ENCODE measurements at regions not wholly inside any gene's neighbourhood (a gene's known extent, or its start where the extent isn't known, plus 50 kb on each side); places are given as distances from the start of the nearest gene placed in this dataset.

DNA sequence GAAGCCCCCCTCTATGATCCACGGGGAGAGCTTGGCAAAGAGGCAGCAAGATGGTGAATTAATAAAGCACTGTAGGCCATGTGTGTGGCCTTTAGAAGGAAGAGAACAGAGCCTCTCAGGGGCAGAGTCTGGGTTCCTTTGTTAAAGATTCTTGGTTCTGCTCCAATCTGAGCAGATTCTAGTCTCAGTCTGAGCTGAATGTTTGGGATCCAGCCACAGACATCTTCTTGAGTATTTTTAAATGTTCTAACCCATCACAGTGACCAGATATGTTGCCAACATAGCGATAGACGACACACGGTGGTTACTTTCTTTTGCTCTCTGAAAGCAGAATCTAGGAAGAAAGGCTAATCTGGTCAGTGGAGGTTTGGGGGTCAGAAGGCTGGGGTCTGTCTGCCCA, 147.5 kb upstream of the GPR12 start:
- Histone ChIP-seq H3K36me3 (ENCODE audit: control insufficient read depth in 5 of 5, insufficient read depth in 5 of 5, low read length in 5 of 5) (no peaks in the 10 kb centered on the region), H3K27me3 (ENCODE audit: control insufficient read depth in 5 of 5, insufficient read depth in 4 of 5, low read length in 5 of 5) (peaks cover 0 to 20% (median 2%) of the 10 kb centered on the region in 5 donors), H3K9me3 (ENCODE audit: control insufficient read depth in 5 of 5, low read length in 5 of 5) (no peaks in the 10 kb centered on the region), H3K27ac (ENCODE audit: low read depth, low read length) (no peak overlapping the region), H3K4me3 (ENCODE audit: low read depth in 1 of 5, low read length in 5 of 5) (no peak overlapping the region), H3K4me1 (ENCODE audit: control insufficient read depth in 5 of 5, insufficient read depth in 5 of 5, low read length in 5 of 5) (no peaks in the 10 kb centered on the region), H3K9ac (ENCODE audit: low read length in 5 of 5) (no peak overlapping the region)

DNA sequence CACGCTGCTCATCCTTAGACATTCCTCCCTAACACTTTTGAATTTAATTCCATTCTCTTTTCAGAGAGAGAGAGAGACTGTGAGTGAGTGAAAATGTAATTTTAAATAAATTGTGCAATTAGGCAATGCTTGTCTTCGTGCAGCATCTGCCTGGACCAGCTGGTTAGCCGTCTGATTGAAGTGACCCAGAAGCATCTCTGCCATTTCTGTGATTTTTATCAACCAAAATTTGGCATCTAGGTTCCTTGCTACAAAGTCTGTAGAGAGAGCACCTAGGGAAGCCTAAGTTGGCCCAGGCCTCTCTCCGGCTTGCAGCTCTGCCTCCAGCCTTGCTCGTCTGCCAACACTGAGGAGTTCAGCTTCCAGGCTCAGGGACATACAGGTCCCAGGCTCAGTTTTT, 138.6 kb upstream of the GPR12 start:
- H3K27me3 ChIP-seq (ENCODE audit: control insufficient read depth in 5 of 5, insufficient read depth in 4 of 5, low read length in 5 of 5) = peaks cover 9 to 23% (median 18%) of the 10 kb centered on the region in 5 donors
- no peak overlapping the region for H3K4me3 ChIP-seq (ENCODE audit: low read depth in 1 of 5, low read length in 5 of 5)
- no peak overlapping the region for H3K27ac ChIP-seq (ENCODE audit: low read depth, low read length)
- H3K9me3 ChIP-seq (ENCODE audit: control insufficient read depth in 5 of 5, low read length in 5 of 5) = no peaks in the 10 kb centered on the region
- no peaks in the 10 kb centered on the region for H3K4me1 ChIP-seq (ENCODE audit: control insufficient read depth in 5 of 5, insufficient read depth in 5 of 5, low read length in 5 of 5)
- no peak overlapping the region for H3K9ac ChIP-seq (ENCODE audit: low read length in 5 of 5)
- no peaks in the 10 kb centered on the region for H3K36me3 ChIP-seq (ENCODE audit: control insufficient read depth in 5 of 5, insufficient read depth in 5 of 5, low read length in 5 of 5)

DNA sequence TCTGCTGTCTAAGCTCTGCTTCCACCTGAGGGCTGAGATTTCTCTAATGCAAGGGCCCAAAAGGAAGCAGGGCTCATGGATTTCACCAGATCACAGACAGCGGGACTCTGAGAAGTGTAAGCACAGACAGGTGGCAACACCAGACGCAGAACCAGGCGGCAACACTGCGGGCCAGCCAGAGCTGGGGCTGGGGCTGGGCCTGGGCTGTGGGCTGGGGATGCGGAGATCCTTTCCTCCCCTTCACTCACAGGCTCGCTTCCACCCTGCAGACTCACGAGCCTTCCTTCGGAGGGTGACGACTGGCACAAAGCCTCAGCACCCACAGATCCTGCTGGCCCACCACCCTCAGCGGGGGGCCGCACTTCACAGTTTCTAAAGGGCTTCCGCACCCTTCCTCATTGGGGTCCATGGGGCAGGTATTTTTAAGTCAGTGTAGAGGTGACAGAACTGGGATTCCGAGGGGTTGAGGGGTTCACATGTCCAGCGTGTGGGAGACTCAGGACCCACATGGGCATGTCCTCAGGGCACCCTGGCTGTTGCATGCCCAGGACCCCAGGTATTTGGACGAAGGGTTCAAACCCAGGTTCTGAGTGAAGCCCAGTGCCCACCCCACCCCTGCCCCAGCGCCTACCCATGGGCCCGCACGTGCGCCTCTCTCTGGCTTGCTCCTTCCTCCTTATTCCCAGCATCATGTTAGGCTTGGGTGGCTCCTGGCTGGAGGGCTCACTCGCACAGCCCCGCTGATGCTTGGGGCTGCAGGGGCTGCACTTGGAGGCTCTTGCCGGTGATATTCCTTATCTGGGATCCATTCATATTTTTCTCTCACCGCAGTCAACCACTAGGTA, 137.3 kb upstream of the GPR12 start:
- Histone ChIP-seq H3K27ac (ENCODE audit: low read depth, low read length) (no peak overlapping the region), H3K27me3 (ENCODE audit: control insufficient read depth in 5 of 5, insufficient read depth in 4 of 5, low read length in 5 of 5) (peaks cover 9 to 23% (median 18%) of the 10 kb centered on the region in 5 donors), H3K9me3 (ENCODE audit: control insufficient read depth in 5 of 5, low read length in 5 of 5) (no peaks in the 10 kb centered on the region), H3K36me3 (ENCODE audit: control insufficient read depth in 5 of 5, insufficient read depth in 5 of 5, low read length in 5 of 5) (no peaks in the 10 kb centered on the region), H3K9ac (ENCODE audit: low read length in 5 of 5) (no peak overlapping the region), H3K4me3 (ENCODE audit: low read depth in 1 of 5, low read length in 5 of 5) (no peak overlapping the region), H3K4me1 (ENCODE audit: control insufficient read depth in 5 of 5, insufficient read depth in 5 of 5, low read length in 5 of 5) (no peaks in the 10 kb centered on the region)

DNA sequence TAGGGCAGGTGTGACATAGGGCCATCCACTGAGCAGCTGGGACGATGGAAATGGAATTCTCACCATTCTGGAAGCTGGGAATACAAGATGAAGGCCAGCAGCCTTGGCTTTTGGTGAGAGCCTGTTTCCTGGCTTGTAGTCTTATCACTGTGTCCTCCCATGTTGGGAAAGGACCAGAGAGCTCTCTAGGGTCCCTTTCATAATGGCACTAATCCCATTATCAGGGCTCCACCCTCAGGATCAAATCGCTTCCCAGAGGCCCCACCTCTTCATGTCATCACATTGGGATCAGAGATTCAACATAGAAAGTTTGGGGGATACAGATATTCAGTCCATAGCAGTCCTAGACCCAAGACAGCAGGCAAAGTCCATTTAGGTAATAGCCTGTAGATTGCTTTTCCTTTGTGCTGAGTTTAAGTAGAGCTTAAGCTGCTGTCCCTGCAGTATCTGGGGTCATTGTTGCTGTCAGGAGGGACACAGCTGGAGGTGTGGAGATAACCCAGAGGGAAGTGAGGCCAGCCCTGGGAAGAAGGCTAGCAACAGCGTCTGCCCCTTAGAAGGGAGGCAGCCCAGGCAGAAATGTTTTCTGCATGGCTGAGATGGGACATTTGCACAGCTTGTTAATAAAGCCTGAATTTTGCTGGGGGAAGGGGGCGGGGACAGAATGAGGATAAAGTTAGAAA, 136.5 kb upstream of the GPR12 start:
- Histone ChIP-seq H3K27ac (ENCODE audit: low read depth, low read length) (no peak overlapping the region), H3K9me3 (ENCODE audit: control insufficient read depth in 5 of 5, low read length in 5 of 5) (no peaks in the 10 kb centered on the region), H3K9ac (ENCODE audit: low read length in 5 of 5) (no peak overlapping the region), H3K4me1 (ENCODE audit: control insufficient read depth in 5 of 5, insufficient read depth in 5 of 5, low read length in 5 of 5) (no peaks in the 10 kb centered on the region), H3K27me3 (ENCODE audit: control insufficient read depth in 5 of 5, insufficient read depth in 4 of 5, low read length in 5 of 5) (peaks cover 9 to 23% (median 18%) of the 10 kb centered on the region in 5 donors), H3K36me3 (ENCODE audit: control insufficient read depth in 5 of 5, insufficient read depth in 5 of 5, low read length in 5 of 5) (no peaks in the 10 kb centered on the region), H3K4me3 (ENCODE audit: low read depth in 1 of 5, low read length in 5 of 5) (no peak overlapping the region)

DNA sequence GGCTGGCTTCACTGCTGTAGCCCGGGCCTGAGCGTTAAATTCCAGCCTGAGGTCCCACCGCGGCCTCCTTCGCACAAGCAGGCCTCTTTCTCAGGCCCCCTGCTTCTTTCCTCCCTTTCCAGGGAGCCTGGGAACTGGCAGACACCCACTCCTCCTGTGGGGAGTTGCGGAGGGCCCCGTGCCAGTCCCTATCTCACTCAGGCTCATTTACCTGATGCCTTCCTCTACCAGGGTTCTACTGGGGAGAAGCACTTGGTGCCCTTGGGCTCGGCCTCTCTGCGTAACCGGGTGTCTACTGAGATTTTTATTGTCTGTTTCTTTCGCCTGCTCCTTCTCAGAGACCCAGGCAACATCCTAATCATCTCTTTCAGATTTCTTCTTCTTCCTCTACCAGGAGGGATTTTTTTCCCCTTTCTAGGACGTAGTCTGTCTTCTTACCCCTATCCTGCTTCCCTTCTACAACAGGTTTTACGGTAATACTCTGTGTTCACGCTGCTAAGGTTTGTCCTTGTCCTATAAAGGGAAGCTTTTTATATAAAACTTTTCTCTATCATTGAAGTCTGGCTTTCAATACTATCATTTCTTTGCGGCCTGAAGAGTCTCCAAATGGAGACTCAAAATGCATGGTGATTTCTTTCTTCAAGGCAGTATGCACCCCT, 135.4 kb upstream of the GPR12 start:
- Histone ChIP-seq H3K9ac (ENCODE audit: low read length in 5 of 5) (no peak overlapping the region), H3K27me3 (ENCODE audit: control insufficient read depth in 5 of 5, insufficient read depth in 4 of 5, low read length in 5 of 5) (peaks cover 9 to 23% (median 15%) of the 10 kb centered on the region in 5 donors), H3K9me3 (ENCODE audit: control insufficient read depth in 5 of 5, low read length in 5 of 5) (no peaks in the 10 kb centered on the region), H3K4me1 (ENCODE audit: control insufficient read depth in 5 of 5, insufficient read depth in 5 of 5, low read length in 5 of 5) (no peaks in the 10 kb centered on the region), H3K4me3 (ENCODE audit: low read depth in 1 of 5, low read length in 5 of 5) (no peak overlapping the region), H3K27ac (ENCODE audit: low read depth, low read length) (no peak overlapping the region), H3K36me3 (ENCODE audit: control insufficient read depth in 5 of 5, insufficient read depth in 5 of 5, low read length in 5 of 5) (no peaks in the 10 kb centered on the region)

DNA sequence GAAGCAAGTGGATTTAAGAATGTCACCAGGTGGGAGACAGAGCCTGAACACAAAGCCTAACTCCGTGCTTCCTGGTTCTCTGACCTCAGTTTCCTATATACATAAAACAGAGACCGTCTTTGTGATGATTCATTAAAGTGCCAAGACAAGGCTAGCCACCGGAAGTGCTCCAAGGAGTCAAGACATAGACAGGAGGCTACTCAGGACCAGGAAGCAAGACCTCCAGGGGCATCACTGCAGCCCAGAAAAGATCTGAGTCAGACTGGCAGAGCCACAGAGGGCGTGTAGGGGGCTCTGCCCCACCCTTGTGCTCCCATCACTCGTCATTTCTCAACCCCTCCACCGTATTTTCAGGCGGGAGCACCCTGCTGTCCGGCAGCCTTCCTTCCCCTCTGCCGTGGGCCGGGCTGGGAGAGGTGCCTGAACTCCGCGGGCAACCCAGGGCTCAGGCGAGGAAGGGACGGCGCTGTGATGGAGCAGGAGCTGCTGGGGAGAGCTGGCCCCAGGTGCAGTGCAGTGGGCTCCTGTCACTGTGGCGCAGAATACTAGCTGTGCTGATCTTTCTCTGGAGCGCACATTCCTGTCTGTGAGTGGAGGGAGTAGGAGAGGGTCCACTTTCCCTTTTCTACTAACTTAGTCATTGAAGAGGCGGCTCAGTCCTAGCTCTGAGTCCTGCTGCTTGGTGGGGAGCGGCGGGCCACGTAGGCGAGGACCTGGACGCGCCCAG, 134.7 kb upstream of the GPR12 start:
- no peaks in the 10 kb centered on the region for H3K36me3 ChIP-seq (ENCODE audit: control insufficient read depth in 5 of 5, insufficient read depth in 5 of 5, low read length in 5 of 5)
- no peaks in the 10 kb centered on the region for H3K9me3 ChIP-seq (ENCODE audit: control insufficient read depth in 5 of 5, low read length in 5 of 5)
- no peaks in the 10 kb centered on the region for H3K4me1 ChIP-seq (ENCODE audit: control insufficient read depth in 5 of 5, insufficient read depth in 5 of 5, low read length in 5 of 5)
- H3K4me3 ChIP-seq (ENCODE audit: low read depth in 1 of 5, low read length in 5 of 5) = no peak overlapping the region
- no peak overlapping the region for H3K9ac ChIP-seq (ENCODE audit: low read length in 5 of 5)
- H3K27me3 ChIP-seq (ENCODE audit: control insufficient read depth in 5 of 5, insufficient read depth in 4 of 5, low read length in 5 of 5) = peaks cover 9 to 23% (median 15%) of the 10 kb centered on the region in 5 donors
- H3K27ac ChIP-seq (ENCODE audit: low read depth, low read length) = no peak overlapping the region

DNA sequence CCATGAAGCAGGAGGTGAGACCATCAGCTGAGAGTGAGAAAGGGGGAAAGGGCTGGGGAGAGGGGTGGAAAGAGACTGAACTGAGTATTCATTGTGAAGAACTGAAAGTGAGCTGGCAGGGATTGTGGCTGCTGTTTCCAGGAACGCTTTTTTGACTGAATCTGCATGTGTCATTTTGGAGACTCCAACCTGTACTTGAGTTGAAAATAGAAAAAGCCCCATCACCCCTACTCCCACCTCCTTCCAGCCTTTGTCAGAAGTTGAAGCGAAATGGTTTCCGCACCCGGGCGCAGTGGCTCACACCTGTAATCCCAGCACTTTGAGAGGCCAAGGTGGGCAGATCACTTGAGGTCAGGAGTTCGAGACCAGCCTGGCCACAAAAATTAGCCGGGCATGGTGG, 128.0 kb upstream of the GPR12 start:
- H3K27me3 ChIP-seq (ENCODE audit: control insufficient read depth in 5 of 5, insufficient read depth in 4 of 5, low read length in 5 of 5) = peaks cover 0 to 4% (median 0%) of the 10 kb centered on the region in 5 donors
- H3K36me3 ChIP-seq (ENCODE audit: control insufficient read depth in 5 of 5, insufficient read depth in 5 of 5, low read length in 5 of 5) = no peaks in the 10 kb centered on the region
- no peaks in the 10 kb centered on the region for H3K4me1 ChIP-seq (ENCODE audit: control insufficient read depth in 5 of 5, insufficient read depth in 5 of 5, low read length in 5 of 5)
- H3K27ac ChIP-seq (ENCODE audit: low read depth, low read length) = no peak overlapping the region
- H3K9me3 ChIP-seq (ENCODE audit: control insufficient read depth in 5 of 5, low read length in 5 of 5) = peaks cover 0 to 2% (median 0%) of the 10 kb centered on the region in 5 donors
- H3K9ac ChIP-seq (ENCODE audit: low read length in 5 of 5) = no peak overlapping the region
- H3K4me3 ChIP-seq (ENCODE audit: low read depth in 1 of 5, low read length in 5 of 5) = no peak overlapping the region

DNA sequence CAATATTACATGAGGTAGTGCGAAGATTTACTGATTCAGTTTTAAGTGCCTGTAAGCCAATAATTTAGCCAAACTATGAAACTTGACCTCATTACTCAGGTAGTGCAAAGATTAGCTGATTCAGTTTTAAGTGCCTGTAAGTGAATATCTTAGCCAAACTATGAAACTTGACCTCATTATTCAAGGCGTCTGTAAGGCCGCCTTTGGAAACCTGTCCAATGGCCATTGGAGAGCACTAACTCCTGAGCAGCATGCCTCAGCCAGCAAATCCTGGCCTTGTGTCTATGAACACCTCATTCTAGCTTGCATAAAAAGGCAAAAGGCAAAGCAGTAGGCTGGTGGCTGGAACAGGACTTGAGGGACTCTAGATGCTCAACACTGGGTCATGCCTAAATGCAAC, 127.0 kb upstream of the GPR12 start:
- H3K4me1 ChIP-seq (ENCODE audit: control insufficient read depth in 5 of 5, insufficient read depth in 5 of 5, low read length in 5 of 5) = no peaks in the 10 kb centered on the region
- H3K36me3 ChIP-seq (ENCODE audit: control insufficient read depth in 5 of 5, insufficient read depth in 5 of 5, low read length in 5 of 5) = no peaks in the 10 kb centered on the region
- H3K4me3 ChIP-seq (ENCODE audit: low read depth in 1 of 5, low read length in 5 of 5) = no peak overlapping the region
- no peak overlapping the region for H3K27ac ChIP-seq (ENCODE audit: low read depth, low read length)
- peaks cover 3 to 7% (median 5%) of the 10 kb centered on the region in 5 donors for H3K27me3 ChIP-seq (ENCODE audit: control insufficient read depth in 5 of 5, insufficient read depth in 4 of 5, low read length in 5 of 5)
- H3K9me3 ChIP-seq (ENCODE audit: control insufficient read depth in 5 of 5, low read length in 5 of 5) = peaks cover 0 to 2% (median 0%) of the 10 kb centered on the region in 5 donors
- H3K9ac ChIP-seq (ENCODE audit: low read length in 5 of 5) = no peak overlapping the region

DNA sequence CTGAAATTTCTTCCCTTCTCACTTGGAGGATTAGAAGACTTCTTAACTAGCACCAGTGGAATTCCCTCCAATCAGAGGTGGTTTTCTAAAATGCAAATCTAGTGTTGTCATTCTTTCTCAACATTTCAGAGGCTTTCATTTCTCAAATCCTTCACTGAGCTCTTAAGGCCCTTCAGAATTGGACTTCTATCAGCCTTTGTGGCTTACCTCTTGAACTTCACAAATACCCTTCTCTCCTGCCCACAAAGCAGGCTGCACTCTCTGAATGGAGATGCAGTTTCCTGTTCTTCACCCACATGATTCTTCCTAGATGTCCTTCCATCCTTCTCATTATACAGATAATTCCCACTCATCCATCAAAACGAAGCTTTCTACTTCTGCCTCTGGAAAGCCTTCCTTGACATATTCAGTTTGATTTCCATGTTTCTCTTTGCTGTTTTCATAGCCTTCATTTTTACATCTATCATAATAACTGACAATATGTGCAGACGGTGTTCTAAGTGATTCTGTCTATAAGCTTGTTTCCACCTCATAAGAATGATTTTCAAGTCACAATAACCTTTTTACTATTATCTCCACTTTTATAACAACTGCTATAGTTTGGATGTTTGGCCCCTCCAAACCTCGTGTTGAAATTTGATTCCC, 123.1 kb upstream of the GPR12 start:
- Histone ChIP-seq H3K9ac (ENCODE audit: low read length in 5 of 5) (no peak overlapping the region), H3K4me3 (ENCODE audit: low read depth in 1 of 5, low read length in 5 of 5) (no peak overlapping the region), H3K27ac (ENCODE audit: low read depth, low read length) (no peak overlapping the region), H3K4me1 (ENCODE audit: control insufficient read depth in 5 of 5, insufficient read depth in 5 of 5, low read length in 5 of 5) (no peaks in the 10 kb centered on the region), H3K36me3 (ENCODE audit: control insufficient read depth in 5 of 5, insufficient read depth in 5 of 5, low read length in 5 of 5) (no peaks in the 10 kb centered on the region), H3K9me3 (ENCODE audit: control insufficient read depth in 5 of 5, low read length in 5 of 5) (peaks cover 0 to 2% (median 0%) of the 10 kb centered on the region in 5 donors), H3K27me3 (ENCODE audit: control insufficient read depth in 5 of 5, insufficient read depth in 4 of 5, low read length in 5 of 5) (peaks cover 6 to 18% (median 13%) of the 10 kb centered on the region in 5 donors)

Measured in subcutaneous abdominal adipose tissue (tissue), 5 donors.